Type B pancreatic cell (in vitro differentiated cells): ENCODE measurements at regions not wholly inside any gene's neighbourhood (a gene's known extent, or its start where the extent isn't known, plus 50 kb on each side); places are given as distances from the start of the nearest gene placed in this dataset.

Source experiments
- DNase-seq: peaks from one replicate; pipeline ENCODE4 v3.0.0; 2021; ENCODE audit warnings: mixed read lengths; ENCODE audit not compliant: unreplicated experiment; ENCODE audit errors: extremely low spot score
- H3K27ac Mint-ChIP-seq: 2 replicates; pipeline ENCODE4 v1.8.0; 2021; ENCODE audit warnings: mild to moderate bottlenecking, mixed read lengths
- H3K27me3 Mint-ChIP-seq: 2 replicates; pipeline ENCODE4 v1.8.0; 2021; ENCODE audit warnings: mixed read lengths
- H3K36me3 Mint-ChIP-seq: 2 replicates; pipeline ENCODE4 v1.8.0; 2021; ENCODE audit warnings: mixed read lengths
- H3K4me1 Mint-ChIP-seq: one replicate; pipeline ENCODE4 v1.8.0; 2021; ENCODE audit warnings: mixed read lengths; ENCODE audit not compliant: unreplicated experiment
- H3K4me3 Mint-ChIP-seq: 2 replicates; pipeline ENCODE4 v1.8.0; 2021; ENCODE audit warnings: mild to moderate bottlenecking, mixed read lengths
- H3K9me3 Mint-ChIP-seq: 2 replicates; pipeline ENCODE4 v1.8.0; 2021; ENCODE audit warnings: mixed read lengths
- CTCF ChIP-seq: fragments of 200-600 bp; sonication (generic); conservative IDR thresholded peaks from 2 replicates; pipeline ENCODE4 v1.5.0; 2021; ENCODE audit warnings: antibody characterized with exemption, mild to moderate bottlenecking

GRCh38 chr6:91834813-91835212 is 1247.9 kb upstream of the MAP3K7 start:
- Mint-ChIP-seq H3K36me3 (no peaks in the 10 kb centered on the region), H3K9me3 (no peaks in the 10 kb centered on the region), H3K4me1 (no peaks in the 10 kb centered on the region), H3K27me3 (no peaks in the 10 kb centered on the region), H3K27ac (no peak overlapping the region), H3K4me3 (no peak overlapping the region)
- no peak for DNase-seq
- TF ChIP-seq CTCF, result no peak

DNA sequence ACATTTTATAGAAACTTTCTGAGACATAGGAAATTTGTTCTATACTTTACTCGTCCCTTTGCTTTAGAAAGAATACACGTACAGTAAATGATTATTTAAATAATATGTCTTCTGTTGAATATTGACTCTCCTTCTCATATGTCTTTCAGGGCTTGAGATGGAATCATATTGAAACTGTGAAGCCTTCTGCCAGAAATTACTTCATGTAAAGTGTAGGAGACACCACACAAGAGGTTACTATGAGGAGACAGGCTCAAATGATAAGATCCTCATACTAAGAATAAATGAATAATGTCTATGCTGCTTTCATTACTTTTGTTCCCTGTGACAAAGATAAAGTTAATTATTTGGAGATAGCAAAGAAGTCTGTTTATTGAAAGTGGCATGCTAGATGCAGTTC is 1240.3 kb upstream of the MAP3K7 start:
- DNase-seq, result no peak
- H3K27ac Mint-ChIP-seq, result no peak overlapping the region
- no peaks in the 10 kb centered on the region for H3K9me3 Mint-ChIP-seq
- no peak for TF ChIP-seq CTCF
- H3K27me3 Mint-ChIP-seq, result no peaks in the 10 kb centered on the region
- no peak overlapping the region for H3K4me3 Mint-ChIP-seq
- no peaks in the 10 kb centered on the region for H3K4me1 Mint-ChIP-seq
- no peaks in the 10 kb centered on the region for H3K36me3 Mint-ChIP-seq

DNA sequence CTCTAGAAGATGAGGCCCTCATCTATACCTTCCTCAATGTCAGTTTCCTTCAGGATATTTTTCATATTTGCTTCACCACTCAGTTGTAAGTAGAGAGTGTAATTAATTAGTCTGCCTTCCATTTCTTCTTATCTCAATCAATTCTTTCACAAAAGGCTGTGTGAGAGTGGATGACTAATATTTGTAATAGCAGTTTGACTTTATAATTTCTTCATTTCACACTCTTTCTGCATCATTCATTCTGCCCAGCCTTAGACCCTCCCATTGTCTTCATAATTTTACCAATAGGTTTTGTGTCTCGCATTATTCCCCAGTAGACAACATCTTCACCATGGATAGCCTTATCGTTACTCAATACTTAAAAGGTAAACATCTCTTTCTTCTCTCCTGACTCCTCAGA is 1239.3 kb upstream of the MAP3K7 start:
- H3K36me3 Mint-ChIP-seq, result no peaks in the 10 kb centered on the region
- no peak for TF ChIP-seq CTCF
- DNase-seq, result no peak
- H3K4me3 Mint-ChIP-seq, result no peak overlapping the region
- no peaks in the 10 kb centered on the region for H3K9me3 Mint-ChIP-seq
- H3K27me3 Mint-ChIP-seq, result no peaks in the 10 kb centered on the region
- no peaks in the 10 kb centered on the region for H3K4me1 Mint-ChIP-seq
- no peak overlapping the region for H3K27ac Mint-ChIP-seq

DNA sequence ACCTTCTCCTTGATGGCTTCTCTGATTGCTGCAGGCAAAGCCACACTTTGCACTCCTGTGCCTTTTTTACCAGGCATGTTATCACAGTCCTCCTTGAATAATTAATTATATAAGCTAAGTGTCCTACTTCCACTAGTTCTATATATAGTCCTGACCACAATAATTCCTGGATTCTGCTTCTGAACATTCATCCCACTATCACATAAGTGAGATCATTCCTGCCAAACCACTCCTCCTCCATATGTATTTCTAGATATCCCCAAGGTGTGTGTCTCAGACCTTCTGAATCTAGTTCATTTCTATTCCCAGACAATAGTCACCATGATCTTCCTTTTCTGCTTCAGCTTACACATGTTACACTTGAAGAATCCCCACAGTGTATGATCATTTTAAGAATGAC is 1237.5 kb upstream of the MAP3K7 start:
- no peaks in the 10 kb centered on the region for H3K27me3 Mint-ChIP-seq
- no peak overlapping the region for H3K4me3 Mint-ChIP-seq
- H3K36me3 Mint-ChIP-seq, result no peaks in the 10 kb centered on the region
- no peak overlapping the region for H3K27ac Mint-ChIP-seq
- no peaks in the 10 kb centered on the region for H3K9me3 Mint-ChIP-seq
- H3K4me1 Mint-ChIP-seq, result no peaks in the 10 kb centered on the region
- no peak for TF ChIP-seq CTCF
- DNase-seq, result no peak

- DNase-seq, result no peak
- Mint-ChIP-seq H3K27me3 (no peaks in the 10 kb centered on the region), H3K4me3 (no peak overlapping the region), H3K9me3 (no peaks in the 10 kb centered on the region), H3K36me3 (no peaks in the 10 kb centered on the region), H3K4me1 (no peaks in the 10 kb centered on the region), H3K27ac (no peak overlapping the region)
- TF ChIP-seq CTCF, result no peak
Measured at GRCh38 chr6:91822581-91822980, 1235.7 kb upstream of the MAP3K7 start.

GRCh38 chr6:91816335-91816734 is 1229.5 kb upstream of the MAP3K7 start:
- Mint-ChIP-seq H3K4me1 (peaks cover 7% of the 10 kb centered on the region), H3K27me3 (no peaks in the 10 kb centered on the region), H3K4me3 (no peak overlapping the region), H3K27ac (no peak overlapping the region), H3K9me3 (no peaks in the 10 kb centered on the region), H3K36me3 (no peaks in the 10 kb centered on the region)
- no peak for TF ChIP-seq CTCF
- DNase-seq, result no peak
